IMR-90 (cell line): ENCODE measurements at regions not wholly inside any gene's neighbourhood (a gene's known extent, or its start where the extent isn't known, plus 50 kb on each side); places are given as distances from the start of the nearest gene placed in this dataset.

ENCODE experiments used
- ATAC-seq: fragments of 200-7000 bp; cut with Tn5 transposase; 2 replicates; pipeline ENCODE4 v1.9.1; 2020; ENCODE audit warnings: low read depth, mild to moderate bottlenecking, moderate library complexity
- BruUV-seq: library from RNA; stranded (reverse); fragments of 400-500 nt; replicated peaks from 2 replicates; lab custom pipeline; 2021; lab: Mats Ljungman, UMichigan
- CTCF ChIA-PET: fragments of 300-600 bp; formaldehyde crosslinking; extraction: SDS; loops from one replicate; lab custom pipeline; 2021; ENCODE audit warnings: antibody characterized with exemption; lab: Yijun Ruan, JAX
- POLR2A ChIA-PET: fragments of 300-600 bp; sonication (Branson Sonifier 250); formaldehyde crosslinking; loops from one replicate; lab custom pipeline; 2022; ENCODE audit warnings: antibody characterized with exemption; ENCODE audit not compliant: unreplicated experiment; lab: Charles Lee
- DNase-seq: peaks from one replicate; pipeline ENCODE4 v3.0.0; 2013
- H2AFZ ChIP-seq: replicated peaks from 2 replicates; pipeline ENCODE3; 2013; ENCODE audit warnings: low read length, mild to moderate bottlenecking; ENCODE audit not compliant: poor library complexity
- H2AK5ac ChIP-seq: 2 replicates; pipeline ENCODE4 v1.6.1; 2013; ENCODE audit warnings: low read depth, low read length, inconsistent platforms
- H2AK9ac ChIP-seq: replicated peaks from 2 replicates; pipeline ENCODE3; 2013; ENCODE audit warnings: mild to moderate bottlenecking, low read depth, low read length, moderate library complexity; ENCODE audit not compliant: poor library complexity
- H2BK120ac ChIP-seq: 2 replicates; pipeline ENCODE4 v1.6.1; 2013; ENCODE audit warnings: low read depth, low read length, inconsistent platforms
- H2BK15ac ChIP-seq: 3 replicates; pipeline ENCODE4 v1.6.1; 2013; ENCODE audit warnings: low read depth, low read length, inconsistent platforms
- H2BK20ac ChIP-seq: 2 replicates; pipeline ENCODE4 v1.6.1; 2013; ENCODE audit warnings: low read depth, mild to moderate bottlenecking, inconsistent platforms, low read length, moderate library complexity
- H2BK5ac ChIP-seq: 2 replicates; pipeline ENCODE4 v1.6.1; 2013; ENCODE audit warnings: mild to moderate bottlenecking, low read depth, low read length, inconsistent platforms; ENCODE audit not compliant: poor library complexity, severe bottlenecking
- H3K14ac ChIP-seq: replicated peaks from 2 replicates; pipeline ENCODE4 v1.6.1; 2013; ENCODE audit warnings: low read depth, low read length, inconsistent platforms
- H3K18ac ChIP-seq: 2 replicates; pipeline ENCODE4 v1.6.1; 2013; ENCODE audit warnings: low read depth, low read length, control low read depth
- H3K23ac ChIP-seq: 2 replicates; pipeline ENCODE4 v1.6.1; 2013; ENCODE audit warnings: low read depth, low read length, inconsistent platforms
- H3K27ac ChIP-seq: 2 replicates; pipeline ENCODE4 v1.5.1; 2013; ENCODE audit warnings: mild to moderate bottlenecking, control low read depth, low read length; ENCODE audit not compliant: insufficient read depth
- H3K27me3 ChIP-seq: 2 replicates; pipeline ENCODE4 v1.6.1; 2013; ENCODE audit warnings: low read length; ENCODE audit not compliant: control insufficient read depth, insufficient read depth
- H3K36me3 ChIP-seq: 2 replicates; pipeline ENCODE4 v1.6.1; 2013; ENCODE audit warnings: low read length, mixed read lengths; ENCODE audit not compliant: control insufficient read depth, insufficient read depth
- H3K4ac ChIP-seq: 2 replicates; pipeline ENCODE4 v1.6.1; 2013; ENCODE audit warnings: low read depth, low read length, inconsistent platforms
- H3K4me1 ChIP-seq: 2 replicates; pipeline ENCODE4 v1.6.1; 2013; ENCODE audit warnings: low read length, mixed read lengths; ENCODE audit not compliant: control insufficient read depth, insufficient read depth
- H3K4me2 ChIP-seq: 2 replicates; pipeline ENCODE4 v1.6.1; 2013; ENCODE audit warnings: low read depth, mild to moderate bottlenecking, control low read depth, low read length, moderate library complexity
- H3K4me3 ChIP-seq: 2 replicates; pipeline ENCODE4 v1.5.1; 2013; ENCODE audit warnings: low read depth, mild to moderate bottlenecking, control low read depth, low read length, moderate library complexity; ENCODE audit not compliant: insufficient read depth
- H3K56ac ChIP-seq: 2 replicates; pipeline ENCODE4 v1.6.1; 2013; ENCODE audit warnings: low read length, inconsistent platforms; ENCODE audit not compliant: insufficient read depth; ENCODE audit errors: extremely low read depth
- H3K79me1 ChIP-seq, 2 experiments: 2 replicates each; pipeline ENCODE4 v1.6.1; 2013; ENCODE audit warnings: low read length in 2 of 2, inconsistent platforms in 1 of 2, low read depth in 1 of 2
- H3K9ac ChIP-seq: 2 replicates; pipeline ENCODE4 v1.6.1; 2013; ENCODE audit warnings: low read depth, low read length, control low read depth
- H3K9me1 ChIP-seq: 2 replicates; pipeline ENCODE4 v1.6.1; 2013; ENCODE audit warnings: low read length, inconsistent platforms; ENCODE audit not compliant: insufficient read depth
- H3K9me3 ChIP-seq: 2 replicates; pipeline ENCODE4 v1.6.1; 2013; ENCODE audit warnings: low read length; ENCODE audit not compliant: control insufficient read depth, insufficient read depth
- H4K20me1 ChIP-seq: 2 replicates; pipeline ENCODE4 v1.6.1; 2013; ENCODE audit warnings: low read length, inconsistent platforms; ENCODE audit not compliant: insufficient read depth
- H4K5ac ChIP-seq: 2 replicates; pipeline ENCODE4 v1.6.1; 2013; ENCODE audit warnings: mild to moderate bottlenecking, low read depth, low read length, control low read depth
- H4K8ac ChIP-seq, 2 experiments: 2 replicates each; pipeline ENCODE4 v1.6.1; 2013; ENCODE audit warnings: low read depth in 2 of 2, low read length in 2 of 2, control low read depth in 1 of 2, inconsistent platforms in 1 of 2
- H4K91ac ChIP-seq: 2 replicates; pipeline ENCODE4 v1.6.1; 2013; ENCODE audit warnings: low read depth, low read length, inconsistent platforms; ENCODE audit not compliant: insufficient read depth
- BHLHE40 ChIP-seq: fragments of 150-350 bp; IDR thresholded peaks from 2 replicates; pipeline ENCODE4 v1.6.1; 2016; ENCODE audit warnings: mild to moderate bottlenecking, low read depth, low read length
- CEBPB ChIP-seq: IDR thresholded peaks from 2 replicates; pipeline ENCODE4 v1.6.1; 2012; ENCODE audit warnings: low read depth, low read length, improper control_type of control experiment
- CHD1 ChIP-seq: IDR thresholded peaks from 2 replicates; pipeline ENCODE4 v1.6.1; 2012; ENCODE audit warnings: low read depth, low read length, improper control_type of control experiment
- FOS ChIP-seq: fragments of 150-350 bp; IDR thresholded peaks from 2 replicates; pipeline ENCODE4 v1.6.1; 2016; ENCODE audit warnings: low read depth, low read length
- MAFK ChIP-seq: IDR thresholded peaks from 2 replicates; pipeline ENCODE4 v1.6.1; 2012; ENCODE audit warnings: low read depth, low read length, improper control_type of control experiment
- MAZ ChIP-seq: IDR thresholded peaks from 2 replicates; pipeline ENCODE4 v1.6.1; 2012; ENCODE audit warnings: low read depth, mild to moderate bottlenecking, low read length, improper control_type of control experiment, moderate library complexity, borderline replicate concordance
- MXI1 ChIP-seq: IDR thresholded peaks from 2 replicates; pipeline ENCODE4 v1.6.1; 2012; ENCODE audit warnings: low read depth, mild to moderate bottlenecking, low read length, moderate library complexity, borderline replicate concordance
- NFE2L2 ChIP-seq: fragments of 150-350 bp; IDR thresholded peaks from 2 replicates; pipeline ENCODE4 v1.6.1; 2016; ENCODE audit warnings: low read depth, mild to moderate bottlenecking, low read length
- POLR2A ChIP-seq: IDR thresholded peaks from 2 replicates; pipeline ENCODE4 v1.6.1; 2012; ENCODE audit warnings: mild to moderate bottlenecking, low read depth, low read length
- RAD21 ChIP-seq: IDR thresholded peaks from 2 replicates; pipeline ENCODE4 v1.6.1; 2012; ENCODE audit warnings: low read length, improper control_type of control experiment
- RCOR1 ChIP-seq: IDR thresholded peaks from 2 replicates; pipeline ENCODE4 v1.6.1; 2012; ENCODE audit warnings: mild to moderate bottlenecking, low read length, improper control_type of control experiment; ENCODE audit not compliant: insufficient replicate concordance
- RFX5 ChIP-seq: IDR thresholded peaks from 2 replicates; pipeline ENCODE4 v1.8.0; 2012; ENCODE audit warnings: low read depth, mild to moderate bottlenecking, low read length, moderate library complexity
- SMC3 ChIP-seq: fragments of 150-350 bp; IDR thresholded peaks from 2 replicates; pipeline ENCODE4 v1.6.1; 2016; ENCODE audit warnings: low read depth, mild to moderate bottlenecking, antibody characterized with exemption, low read length, moderate library complexity
- WGBS, 2 experiments: methylation state at CpG; one replicate each; pipeline versions ENCODE4 v1.1.5 to v1.1.7; 2013; ENCODE audit warnings: missing lambda C conversion rate in 2 of 2; ENCODE audit not compliant: insufficient read length in 1 of 2; ENCODE audit errors: extremely low coverage in 2 of 2; 5-methylcytosine and 5-hydroxymethylcytosine counted together
- dilution Hi-C: fragments of 300-500 bp; cut with HindIII; formaldehyde crosslinking; loops from one replicate; pipeline ENCODE4 v1.14.3; 2018; ENCODE audit warnings: low sequenced_read_pairs; ENCODE audit not compliant: unreplicated experiment
- in situ Hi-C: fragments of 300-500 bp; cut with MboI; formaldehyde crosslinking; loops from 3 replicates; pipeline ENCODE4 v1.14.3; 2019; ENCODE audit warnings: low sequenced_read_pairs, inconsistent platforms, mixed read lengths
- intact Hi-C: fragments of 100-400 bp; cut with micrococcal nuclease; formaldehyde crosslinking; loops from 2 replicates; pipeline ENCODE4 v1.10.0; 2022
- TF ChIP-seq, protein P1 (sequence below): conservative IDR thresholded peaks from 2 replicates; pipeline ENCODE4 v1.5.1; 2012; ENCODE audit warnings: mild to moderate bottlenecking, low read depth, low read length, improper control_type of control experiment
- TF ChIP-seq, protein P2 (sequence below): fragments of 150-350 bp; IDR thresholded peaks from 2 replicates; pipeline ENCODE4 v1.6.1; 2016; ENCODE audit warnings: low read depth, mild to moderate bottlenecking, low read length, moderate library complexity, borderline replicate concordance
- TF ChIP-seq, protein P3 (sequence below): fragments of 150-350 bp; IDR thresholded peaks from 2 replicates; pipeline ENCODE4 v1.6.1; 2017; ENCODE audit warnings: mild to moderate bottlenecking, antibody characterized with exemption, low read length, low read depth

DNA sequence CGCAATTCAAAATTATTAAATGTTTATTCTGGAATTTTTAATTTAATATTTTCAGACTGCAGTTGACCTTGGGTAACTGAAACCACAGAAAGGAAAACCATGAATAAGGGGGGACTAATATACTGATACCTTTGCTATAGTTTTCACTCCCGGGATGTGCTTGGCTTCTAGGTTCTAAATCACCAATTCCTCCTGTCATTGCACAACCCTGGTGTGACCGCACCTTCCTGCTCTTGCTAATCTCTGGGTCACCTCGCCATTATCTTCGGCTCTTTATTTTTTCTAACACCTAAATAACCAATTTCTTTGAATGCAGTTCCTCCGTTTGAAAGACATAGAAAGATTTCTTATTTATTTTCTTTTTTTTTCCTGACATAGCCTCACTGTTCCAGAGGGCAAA, 634.5 kb upstream of the GOT2 start:
- no peak overlapping the region for H2AK5ac ChIP-seq
- no peak for DNase-seq
- H3K4me1 ChIP-seq, result no peaks in the 10 kb centered on the region
- no peak overlapping the region for H2BK20ac ChIP-seq
- H3K9me3 ChIP-seq, result no peaks in the 10 kb centered on the region
- BruUV-seq, result no TSS peak
- dilution Hi-C loops, result no loop called here
- no peak overlapping the region for H3K4me2 ChIP-seq
- no peak overlapping the region for H2BK120ac ChIP-seq
- no CpG with 5 or more reads among the region's 6 CpGs for WGBS, 2 experiments
- CTCF ChIA-PET, result no interaction called here
- no peak overlapping the region for H3K56ac ChIP-seq
- H3K9me1 ChIP-seq, result no peaks in the 10 kb centered on the region
- no peak overlapping the region for H4K91ac ChIP-seq
- H2AFZ ChIP-seq, result no peak overlapping the region
- H3K36me3 ChIP-seq, result no peaks in the 10 kb centered on the region
- H3K79me1 ChIP-seq, result no peaks in the 10 kb centered on the region
- no peak overlapping the region for H3K14ac ChIP-seq
- no peak overlapping the region for H4K5ac ChIP-seq
- no peak overlapping the region for H3K4ac ChIP-seq
- H4K20me1 ChIP-seq, result no peaks in the 10 kb centered on the region
- H3K23ac ChIP-seq, result no peak overlapping the region
- TF ChIP-seq BHLHE40 (no peak), MAFK (no peak), MAZ (no peak), RCOR1 (no peak), NFE2L2 (no peak), POLR2A (no peak), CHD1 (no peak), MXI1 (no peak), FOS (no peak), RAD21 (no peak), SMC3 (no peak), RFX5 (no peak), CEBPB (no peak)
- TF ChIP-seq, protein P1, sequence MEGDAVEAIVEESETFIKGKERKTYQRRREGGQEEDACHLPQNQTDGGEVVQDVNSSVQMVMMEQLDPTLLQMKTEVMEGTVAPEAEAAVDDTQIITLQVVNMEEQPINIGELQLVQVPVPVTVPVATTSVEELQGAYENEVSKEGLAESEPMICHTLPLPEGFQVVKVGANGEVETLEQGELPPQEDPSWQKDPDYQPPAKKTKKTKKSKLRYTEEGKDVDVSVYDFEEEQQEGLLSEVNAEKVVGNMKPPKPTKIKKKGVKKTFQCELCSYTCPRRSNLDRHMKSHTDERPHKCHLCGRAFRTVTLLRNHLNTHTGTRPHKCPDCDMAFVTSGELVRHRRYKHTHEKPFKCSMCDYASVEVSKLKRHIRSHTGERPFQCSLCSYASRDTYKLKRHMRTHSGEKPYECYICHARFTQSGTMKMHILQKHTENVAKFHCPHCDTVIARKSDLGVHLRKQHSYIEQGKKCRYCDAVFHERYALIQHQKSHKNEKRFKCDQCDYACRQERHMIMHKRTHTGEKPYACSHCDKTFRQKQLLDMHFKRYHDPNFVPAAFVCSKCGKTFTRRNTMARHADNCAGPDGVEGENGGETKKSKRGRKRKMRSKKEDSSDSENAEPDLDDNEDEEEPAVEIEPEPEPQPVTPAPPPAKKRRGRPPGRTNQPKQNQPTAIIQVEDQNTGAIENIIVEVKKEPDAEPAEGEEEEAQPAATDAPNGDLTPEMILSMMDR, result no peak
- TF ChIP-seq, protein P2, sequence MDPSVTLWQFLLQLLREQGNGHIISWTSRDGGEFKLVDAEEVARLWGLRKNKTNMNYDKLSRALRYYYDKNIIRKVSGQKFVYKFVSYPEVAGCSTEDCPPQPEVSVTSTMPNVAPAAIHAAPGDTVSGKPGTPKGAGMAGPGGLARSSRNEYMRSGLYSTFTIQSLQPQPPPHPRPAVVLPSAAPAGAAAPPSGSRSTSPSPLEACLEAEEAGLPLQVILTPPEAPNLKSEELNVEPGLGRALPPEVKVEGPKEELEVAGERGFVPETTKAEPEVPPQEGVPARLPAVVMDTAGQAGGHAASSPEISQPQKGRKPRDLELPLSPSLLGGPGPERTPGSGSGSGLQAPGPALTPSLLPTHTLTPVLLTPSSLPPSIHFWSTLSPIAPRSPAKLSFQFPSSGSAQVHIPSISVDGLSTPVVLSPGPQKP, result no peak
- TF ChIP-seq, protein P3, sequence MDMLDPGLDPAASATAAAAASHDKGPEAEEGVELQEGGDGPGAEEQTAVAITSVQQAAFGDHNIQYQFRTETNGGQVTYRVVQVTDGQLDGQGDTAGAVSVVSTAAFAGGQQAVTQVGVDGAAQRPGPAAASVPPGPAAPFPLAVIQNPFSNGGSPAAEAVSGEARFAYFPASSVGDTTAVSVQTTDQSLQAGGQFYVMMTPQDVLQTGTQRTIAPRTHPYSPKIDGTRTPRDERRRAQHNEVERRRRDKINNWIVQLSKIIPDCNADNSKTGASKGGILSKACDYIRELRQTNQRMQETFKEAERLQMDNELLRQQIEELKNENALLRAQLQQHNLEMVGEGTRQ, result no peak
- no peak overlapping the region for H3K27ac ChIP-seq
- H3K27me3 ChIP-seq, result no peaks in the 10 kb centered on the region
- no peak overlapping the region for H2BK15ac ChIP-seq
- no peak overlapping the region for H2AK9ac ChIP-seq
- POLR2A ChIA-PET, result no interaction called here
- no peak overlapping the region for H4K8ac ChIP-seq
- no peak for ATAC-seq
- H2BK5ac ChIP-seq, result no peak overlapping the region
- in situ Hi-C loops, result no loop called here
- H3K18ac ChIP-seq, result no peak overlapping the region
- H3K4me3 ChIP-seq, result no peak overlapping the region
- no peak overlapping the region for H3K9ac ChIP-seq
- intact Hi-C loops, result no loop called here
